LNCAP (cell line): ENCODE measurements at regions not wholly inside any gene's neighbourhood (a gene's known extent, or its start where the extent isn't known, plus 50 kb on each side); places are given as distances from the start of the nearest gene placed in this dataset.

ENCODE experiments used
- CTCF ChIP-seq: fragments of 450-650 bp; IDR thresholded peaks from 2 replicates; pipeline ENCODE4 v1.5.1; 2017; ENCODE audit warnings: mild to moderate bottlenecking

- no peak for TF ChIP-seq CTCF
Observed at GRCh38 chr4:177921715-177922114, 479.5 kb upstream of the AGA start.

GRCh38 chr4:177923888-177924287, 481.7 kb upstream of the AGA start:
- TF ChIP-seq CTCF = no peak

GRCh38 chr4:177937041-177937440, 494.8 kb upstream of the AGA start:
- no peak for TF ChIP-seq CTCF

- no peak for TF ChIP-seq CTCF
Observed at GRCh38 chr4:177938226-177938625, 496.0 kb upstream of the AGA start.

- TF ChIP-seq CTCF = no peak
Observed at GRCh38 chr4:177945268-177945667, 503.0 kb upstream of the AGA start.

- TF ChIP-seq CTCF = no peak
Observed at GRCh38 chr4:177947607-177948006, 505.4 kb upstream of the AGA start.

- no peak for TF ChIP-seq CTCF
Observed at GRCh38 chr4:177948853-177949252, 506.6 kb upstream of the AGA start.

GRCh38 chr4:177951026-177951425, 508.8 kb upstream of the AGA start:
- TF ChIP-seq CTCF = no peak
